NCI-H146 treated with DMSO at 0.1 percent for 48 hours (cell line): ENCODE measurements at regions not wholly inside any gene's neighbourhood (a gene's known extent, or its start where the extent isn't known, plus 50 kb on each side); places are given as distances from the start of the nearest gene placed in this dataset.
"Not testable (repeated sequence)": the region's sequence is repeated elsewhere in the genome, so short reads cannot be mapped to it uniquely, and the experiment has no call there.

ENCODE experiments used
- DNase-seq: peaks from one replicate; lab custom pipeline; 2025; ENCODE audit not compliant: unreplicated experiment; lab: John Stamatoyannopoulos, UW

DNA sequence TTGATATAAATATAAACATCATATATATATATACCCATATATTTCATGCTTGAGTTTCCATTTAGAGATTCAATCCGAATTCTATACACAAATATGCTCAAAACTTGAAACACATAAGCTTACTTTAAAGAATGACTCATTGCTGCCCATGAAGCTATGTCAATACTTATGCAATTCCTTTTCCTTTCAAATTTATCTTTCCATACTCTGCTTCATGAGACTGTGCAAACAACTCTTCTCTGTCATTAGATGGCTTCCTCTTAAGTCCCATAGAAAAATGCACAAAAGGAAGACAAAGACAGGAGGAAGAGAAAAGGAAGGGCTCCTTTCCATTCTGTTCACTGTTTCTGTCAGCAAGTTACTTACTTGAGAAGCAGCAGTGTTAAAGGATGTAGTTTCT, 895.7 kb upstream of the SORCS1 start:
- DNase-seq: no peak

- DNase-seq: no peak
These were observed 891.0 kb upstream of the SORCS1 start for GRCh38 chr10:108055506-108055905.

DNA sequence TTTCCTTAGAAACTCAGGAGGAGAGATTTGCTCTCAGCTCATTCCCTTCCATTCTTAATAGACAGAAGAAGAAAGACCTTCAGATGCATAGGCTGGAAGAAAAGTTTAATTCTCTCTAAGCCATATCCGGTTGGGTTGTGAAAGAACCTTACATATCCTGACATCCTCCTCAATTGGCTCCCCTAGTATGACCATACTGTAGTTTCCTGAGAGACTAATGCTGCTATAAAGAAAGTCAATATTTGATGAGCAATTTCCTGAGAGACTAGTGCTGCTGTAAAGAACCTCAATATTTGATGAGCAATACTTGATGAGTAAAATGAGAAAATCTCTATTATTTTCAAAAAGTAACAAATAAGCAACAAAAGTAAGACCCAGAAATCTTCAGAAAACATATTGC, 888.5 kb upstream of the SORCS1 start:
- no peak for DNase-seq

DNA sequence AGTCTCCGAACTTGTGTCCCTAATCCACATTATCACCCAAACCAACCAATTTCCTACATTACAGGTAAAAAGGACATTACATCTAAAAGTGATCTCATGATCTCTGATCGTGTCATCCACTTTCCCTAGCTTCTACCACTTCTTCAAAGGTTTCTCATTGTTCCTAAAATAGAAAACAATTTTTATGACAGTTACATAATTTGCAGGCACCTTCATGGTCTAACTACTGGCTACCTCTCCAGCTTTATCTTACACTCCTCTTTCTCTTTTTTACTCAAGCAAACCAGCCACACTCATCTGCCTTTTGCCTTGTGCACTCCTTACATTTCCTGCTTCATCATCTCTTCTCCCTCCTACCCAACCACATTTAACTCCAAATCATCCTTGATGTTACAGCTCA, 886.7 kb upstream of the SORCS1 start:
- no peak for DNase-seq

DNA sequence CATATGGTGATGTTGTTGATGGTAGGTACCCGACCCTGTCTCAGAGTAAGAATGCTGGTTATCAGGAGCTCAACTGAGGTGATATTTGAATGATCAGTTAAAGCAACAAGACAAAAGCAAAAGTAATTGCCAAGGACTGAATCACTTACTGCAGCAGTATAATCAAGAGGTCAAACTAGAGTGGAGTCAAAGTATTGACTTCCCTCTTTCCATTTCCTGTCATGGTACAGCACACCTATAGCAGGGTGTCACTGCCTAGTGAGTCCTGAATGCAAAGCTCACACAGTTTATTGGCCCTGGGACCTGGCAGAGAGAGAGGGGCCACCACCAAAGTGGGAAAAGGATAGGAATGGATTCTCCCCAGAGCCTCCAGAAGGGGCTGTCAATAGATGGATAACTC, 886.1 kb upstream of the SORCS1 start:
- no peak for DNase-seq

DNA sequence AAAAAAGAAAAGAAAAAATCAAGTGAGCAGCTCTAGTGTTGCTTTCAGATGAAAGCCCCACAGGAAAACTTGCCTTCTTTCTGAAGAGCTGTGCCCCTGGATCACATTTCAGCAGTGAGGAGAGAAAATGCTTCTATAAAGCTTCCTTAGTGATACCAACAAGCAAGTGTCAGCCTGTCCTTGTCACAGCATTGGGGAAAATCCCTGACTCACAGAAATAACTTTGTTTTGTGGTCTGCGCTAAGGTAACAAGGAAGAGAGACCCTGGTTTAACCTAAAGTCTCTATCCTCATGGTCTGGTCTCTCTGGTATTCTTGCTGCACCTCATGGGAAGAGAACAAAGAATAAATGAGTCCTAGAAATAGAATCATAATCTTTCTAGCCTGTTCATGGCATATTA, 885.2 kb upstream of the SORCS1 start:
- DNase-seq: no peak

- no peak for DNase-seq
These were observed 884.4 kb upstream of the SORCS1 start for GRCh38 chr10:108048898-108049297.

- no peak for DNase-seq
These were observed 875.5 kb upstream of the SORCS1 start for GRCh38 chr10:108039821-108040584.

DNA sequence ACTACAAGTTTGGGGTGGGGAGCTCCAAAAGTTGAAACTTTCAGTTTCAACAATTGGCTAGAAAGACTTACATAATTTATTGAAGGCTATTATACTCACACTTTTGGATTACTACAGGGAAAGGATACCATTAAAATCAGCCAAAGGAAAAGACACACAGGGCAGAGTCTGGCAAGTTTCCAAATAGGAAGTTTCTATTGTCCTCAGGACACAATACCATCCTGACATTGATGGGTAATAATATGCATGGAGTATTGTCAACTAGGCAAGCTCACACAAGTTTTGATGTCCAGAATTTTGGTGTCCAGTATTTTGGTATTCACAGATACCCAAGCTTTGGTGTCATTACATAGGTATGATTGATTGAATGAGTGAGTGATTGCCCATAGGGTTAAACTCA, 872.6 kb upstream of the SORCS1 start:
- no peak for DNase-seq

DNA sequence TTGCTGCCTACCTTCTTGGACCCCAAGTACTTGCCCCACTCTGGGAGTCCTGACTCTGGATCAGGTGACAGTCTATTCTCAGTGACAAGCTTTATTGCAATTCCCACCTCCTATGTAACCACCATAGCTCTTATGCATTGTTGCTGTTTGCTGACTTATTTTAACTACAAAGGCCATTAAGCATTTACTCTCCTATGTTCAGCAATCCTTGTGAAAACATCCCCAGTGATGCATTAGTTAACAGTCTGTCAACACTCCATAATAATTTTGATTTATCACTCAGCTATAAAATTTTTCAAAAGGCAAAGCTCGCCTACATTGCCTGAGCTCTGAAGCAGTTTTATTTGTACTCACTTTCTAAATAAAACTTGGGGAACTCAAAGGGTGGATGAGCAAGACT, 871.8 kb upstream of the SORCS1 start:
- no peak for DNase-seq

DNA sequence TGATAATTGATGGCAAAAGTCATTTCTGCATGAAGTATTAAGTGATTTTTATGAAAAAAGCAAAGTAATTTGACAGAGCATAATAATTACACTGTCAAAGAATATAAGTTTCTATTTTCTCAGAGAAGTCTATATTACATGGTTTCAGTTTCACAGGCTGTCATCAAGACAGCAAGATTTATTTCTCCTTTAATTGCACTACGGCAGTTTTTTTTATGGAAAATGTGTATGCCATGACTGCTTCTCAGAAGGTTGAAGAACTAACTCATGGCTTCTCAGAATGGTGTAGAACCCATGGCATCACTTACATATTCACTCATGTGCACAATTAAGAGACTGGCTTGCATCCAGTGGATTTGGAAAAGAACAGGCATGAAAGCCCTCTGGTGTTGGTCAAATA, 870.3 kb upstream of the SORCS1 start:
- DNase-seq: no peak

DNA sequence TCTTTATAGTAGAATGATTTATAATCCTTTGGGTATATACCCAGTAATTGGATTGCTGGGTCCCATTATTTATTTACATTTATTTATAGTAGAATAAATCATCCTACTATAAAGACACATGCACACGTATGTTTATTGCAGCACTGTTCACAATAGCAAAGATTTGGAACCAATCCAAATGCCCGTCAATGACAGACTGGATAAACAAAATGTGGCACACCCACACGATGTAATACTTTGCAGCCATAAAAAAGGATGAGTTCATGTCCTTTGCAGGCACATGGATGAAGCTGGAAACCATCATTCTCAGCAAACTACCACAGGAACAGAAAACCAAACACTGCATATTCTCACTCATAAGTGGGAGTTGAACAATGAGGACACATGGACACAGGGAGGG, 869.0 kb upstream of the SORCS1 start:
- DNase-seq: not testable (repeated sequence)

DNA sequence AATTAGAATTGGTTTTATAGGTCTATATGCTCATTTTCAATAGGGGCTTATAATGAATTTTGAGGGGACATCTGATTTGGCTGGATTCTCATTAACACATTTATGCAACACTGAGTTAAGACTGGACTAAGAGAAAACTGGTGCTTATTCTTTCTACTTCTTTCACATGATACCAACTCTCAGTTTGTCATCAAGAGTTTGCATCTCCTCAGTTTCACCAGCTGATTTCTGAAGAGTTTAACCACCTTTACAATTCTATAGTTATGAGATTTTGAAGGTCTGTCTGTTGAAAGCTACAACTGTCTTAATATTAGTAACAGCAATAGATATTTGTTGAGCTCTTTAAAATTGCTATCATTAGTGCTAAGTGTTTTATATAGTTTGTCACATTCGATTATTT, 867.0 kb upstream of the SORCS1 start:
- no peak for DNase-seq

GRCh38 chr10:108014902-108015177, 850.3 kb upstream of the SORCS1 start:
- no peak for DNase-seq

DNA sequence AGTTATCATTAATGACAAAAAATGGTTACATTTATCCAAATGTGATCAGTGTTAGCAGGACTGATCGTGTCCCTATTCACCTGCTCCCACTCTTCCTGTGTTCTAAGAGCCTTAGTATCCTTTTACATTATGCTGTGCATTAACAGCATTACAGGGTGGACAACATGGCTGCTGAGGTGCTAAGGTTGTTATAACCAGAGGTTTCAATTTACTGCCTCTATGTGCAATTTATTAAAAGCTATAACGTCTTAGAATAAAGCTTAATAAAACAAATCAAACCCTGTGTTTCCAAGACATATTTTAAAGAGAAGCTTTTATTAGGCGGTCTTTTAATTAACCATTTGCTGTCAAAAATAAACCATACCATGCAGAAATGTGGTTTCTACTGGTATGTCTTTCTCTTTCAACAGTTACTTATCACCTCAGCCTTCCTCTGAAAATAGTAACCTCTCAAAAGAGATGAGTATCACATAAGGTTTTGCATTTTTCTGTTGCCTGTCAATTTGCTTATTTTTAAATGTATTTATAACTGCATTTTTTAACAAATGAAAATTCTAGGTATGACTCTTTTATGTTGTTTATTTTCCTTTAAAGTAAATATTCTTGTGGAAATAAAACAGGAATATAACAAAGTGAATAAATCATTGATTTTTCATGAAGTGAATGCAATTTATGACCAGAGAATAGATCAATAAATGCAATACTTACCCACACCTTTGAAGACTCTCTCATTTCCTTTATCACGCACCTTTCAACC, 849.8 kb upstream of the SORCS1 start:
- no peak for DNase-seq

DNA sequence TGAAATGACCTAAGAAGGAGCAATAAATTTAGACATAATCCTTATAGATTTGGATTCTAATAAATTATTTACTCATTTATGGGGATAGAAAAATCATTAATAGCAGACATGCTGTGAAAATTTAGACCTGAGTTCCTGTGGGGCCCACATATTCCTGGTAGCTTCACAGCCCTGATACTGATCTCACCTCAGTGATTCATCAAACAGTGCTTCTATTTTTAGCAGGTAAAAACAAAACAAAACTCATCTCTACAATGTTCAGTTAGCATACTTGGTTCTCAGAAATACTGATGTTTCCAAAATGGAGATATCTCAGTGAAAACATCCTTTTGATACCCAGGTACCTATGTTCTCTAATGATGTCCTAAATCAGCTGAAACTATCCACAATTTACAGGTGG, 841.1 kb upstream of the SORCS1 start:
- no peak for DNase-seq

GRCh38 chr10:108003576-108003975, 839.1 kb upstream of the SORCS1 start:
- DNase-seq: no peak

DNA sequence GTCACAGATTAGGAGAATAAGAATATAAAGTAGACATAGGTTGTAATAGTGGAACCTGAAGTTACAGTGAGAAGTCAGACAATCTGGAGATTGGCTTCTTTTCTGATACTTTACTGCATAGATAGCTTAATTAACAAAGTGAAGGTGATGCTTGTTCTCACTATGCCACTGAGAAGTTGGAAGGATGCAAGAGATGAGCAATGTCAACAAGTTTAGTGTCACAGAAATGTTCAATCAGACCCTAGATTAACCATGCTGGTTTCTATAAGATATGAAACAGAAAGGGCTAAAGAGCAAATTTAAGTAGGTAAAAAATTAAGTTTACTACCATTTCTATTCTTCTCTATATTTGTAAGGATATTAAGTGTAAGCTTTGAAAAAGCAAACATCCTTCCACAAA, 838.6 kb upstream of the SORCS1 start:
- no peak for DNase-seq

- no peak for DNase-seq
These were observed 835.9 kb upstream of the SORCS1 start for GRCh38 chr10:108000365-108000764.

DNA sequence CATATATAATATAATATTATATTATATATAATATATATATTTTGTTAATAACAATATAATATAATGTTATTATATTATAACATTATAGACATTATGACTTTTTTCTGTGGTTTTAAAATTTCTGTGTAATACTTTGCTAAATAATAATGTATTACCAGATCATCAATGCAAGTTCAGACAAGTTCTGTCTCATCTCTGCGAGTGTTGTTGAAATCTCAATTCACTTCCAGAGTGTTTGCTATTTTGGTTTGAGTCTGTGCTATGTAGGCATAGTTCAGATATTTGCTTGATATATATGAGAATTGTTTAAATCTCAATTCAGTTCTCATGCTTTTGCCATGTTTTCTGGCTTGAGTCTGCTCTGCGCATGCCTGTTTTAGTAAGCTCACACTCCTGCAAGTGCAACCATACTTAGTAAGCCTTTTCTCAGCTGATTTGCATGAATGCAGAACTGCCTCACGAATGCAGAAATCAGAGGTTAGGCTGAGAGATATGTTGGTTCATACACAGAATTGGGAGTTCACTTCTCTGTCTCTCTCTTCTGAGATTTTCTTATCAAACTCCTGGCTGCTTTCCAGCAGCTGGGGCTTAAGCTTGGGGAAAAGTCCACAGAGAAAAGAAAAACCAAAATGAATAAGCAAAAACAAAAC, 830.2 kb upstream of the SORCS1 start:
- no peak for DNase-seq

DNA sequence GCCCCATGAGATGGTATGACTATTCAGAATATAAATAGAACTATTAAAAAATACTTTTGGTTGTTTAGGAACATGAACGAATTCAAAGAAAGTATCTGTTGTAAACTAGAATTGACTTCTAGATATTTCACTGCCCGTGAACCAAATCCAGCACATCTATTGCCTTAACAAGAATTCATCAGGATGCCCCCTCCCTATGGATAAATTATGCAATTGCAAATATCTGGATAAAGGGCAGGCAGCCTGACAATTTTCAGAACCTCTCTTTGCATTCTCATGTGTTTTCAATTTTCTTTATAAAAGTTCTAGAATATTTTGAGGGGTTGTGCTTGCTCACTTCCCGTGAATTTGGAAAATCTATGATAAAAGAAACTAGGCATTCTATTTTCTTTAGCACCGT, 822.1 kb upstream of the SORCS1 start:
- DNase-seq: no peak

GRCh38 chr10:107984581-107984980, 820.1 kb upstream of the SORCS1 start:
- DNase-seq: no peak
